Choroid plexus epithelial cell (primary cell): ENCODE measurements at regions not wholly inside any gene's neighbourhood (a gene's known extent, or its start where the extent isn't known, plus 50 kb on each side); places are given as distances from the start of the nearest gene placed in this dataset.

Experiments
- DNase-seq: peaks from one replicate; pipeline ENCODE4 v3.0.0-alpha.2; 2010; ENCODE audit warnings: low read depth
- H3K4me3 ChIP-seq: 2 replicates; pipeline ENCODE4 v1.5.1; 2011; ENCODE audit warnings: low read depth, mild to moderate bottlenecking, control low read depth, low read length, moderate library complexity
- CTCF ChIP-seq: conservative IDR thresholded peaks from 2 replicates; pipeline ENCODE4 v1.5.1; 2011; ENCODE audit warnings: low read depth, mild to moderate bottlenecking, control low read depth, inconsistent platforms, low read length, moderate library complexity

- H3K4me3 ChIP-seq = no peak overlapping the region
- TF ChIP-seq CTCF = no peak
- DNase-seq = no peak
Observed at GRCh38 chr4:36687681-36688080, 406.3 kb downstream of the DTHD1 start.

DNA sequence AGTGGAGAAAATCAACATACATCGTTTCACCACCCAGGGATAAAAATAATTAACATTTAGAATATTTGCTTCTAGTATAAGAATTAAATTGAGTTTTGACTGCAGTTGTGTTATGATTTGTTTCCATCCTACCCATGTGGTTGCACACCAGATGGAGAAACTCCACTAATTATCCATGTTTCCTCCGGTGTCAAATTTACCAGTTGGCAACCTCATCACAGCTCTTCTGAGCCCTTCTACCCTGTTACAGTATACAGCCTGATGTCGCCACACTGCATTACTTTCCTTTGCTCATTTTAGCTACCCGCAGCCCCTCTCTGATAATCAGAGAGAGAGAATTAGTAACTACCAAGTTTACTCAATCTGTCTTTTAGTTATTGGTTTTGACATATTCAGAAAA lies 411.2 kb downstream of the DTHD1 start:
- H3K4me3 ChIP-seq = no peak overlapping the region
- no peak for TF ChIP-seq CTCF
- DNase-seq = no peak

GRCh38 chr4:36702245-36702644 lies 420.8 kb downstream of the DTHD1 start:
- no peak for DNase-seq
- no peak for TF ChIP-seq CTCF
- no peak overlapping the region for H3K4me3 ChIP-seq

DNA sequence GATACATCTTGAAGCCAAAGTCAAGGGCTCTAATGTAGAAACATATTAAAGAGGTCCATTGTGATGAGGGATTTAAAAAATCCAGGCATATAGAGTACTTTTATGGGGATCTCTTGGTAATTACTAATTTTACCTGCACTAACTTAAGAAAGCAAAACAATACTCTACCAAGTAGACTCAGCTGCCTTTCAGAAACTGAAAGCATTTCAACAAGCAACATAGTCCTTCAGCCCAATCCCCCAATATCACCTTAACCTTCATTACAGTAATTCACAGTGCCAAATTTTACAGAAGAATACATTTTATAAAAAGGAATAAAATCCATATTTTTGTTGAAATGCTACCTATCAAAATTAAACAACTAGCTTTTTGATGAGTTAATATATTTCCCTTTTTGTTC lies 422.9 kb downstream of the DTHD1 start:
- no peak for TF ChIP-seq CTCF
- DNase-seq = no peak
- no peak overlapping the region for H3K4me3 ChIP-seq

GRCh38 chr4:36709991-36710390 lies 428.6 kb downstream of the DTHD1 start:
- TF ChIP-seq CTCF = no peak
- DNase-seq = no peak
- H3K4me3 ChIP-seq = no peak overlapping the region

DNA sequence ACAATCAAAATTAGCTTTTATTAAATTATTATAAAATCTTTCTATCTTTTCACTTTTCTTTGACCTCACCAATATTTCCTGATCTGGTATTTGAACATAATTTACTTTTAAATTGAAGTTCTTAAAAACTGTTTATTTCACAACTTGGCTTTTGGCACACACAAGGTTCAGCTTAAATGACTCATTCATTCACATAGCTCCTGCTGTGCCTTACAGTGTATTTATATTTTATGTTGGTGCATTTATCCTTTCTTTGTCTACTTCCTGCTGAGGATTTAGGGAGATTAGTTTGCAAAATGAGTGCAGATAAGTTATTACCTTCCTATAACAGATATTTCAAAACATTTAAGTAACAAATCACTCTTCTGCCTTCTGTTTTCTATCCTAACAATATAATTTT lies 430.6 kb downstream of the DTHD1 start:
- TF ChIP-seq CTCF = no peak

GRCh38 chr4:36716874-36717273 lies 435.5 kb downstream of the DTHD1 start:
- DNase-seq = peak; percentile 0
- H3K4me3 ChIP-seq = no peak overlapping the region
- TF ChIP-seq CTCF = no peak

More for the DNA sequence above, 430.6 kb downstream of the DTHD1 start:
- H3K4me3 ChIP-seq = no peak overlapping the region
- peak; percentile 29 for DNase-seq
